HAP-1 (cell line): ENCODE measurements at regions not wholly inside any gene's neighbourhood (a gene's known extent, or its start where the extent isn't known, plus 50 kb on each side); places are given as distances from the start of the nearest gene placed in this dataset.
A peak's percentile ranks its signal among the peaks of the same experiment; 100 is the strongest.

Experiments used
- DNase-seq, 2 experiments: peaks; one replicate each; pipeline ENCODE4 v3.0.0-alpha.2; 2016 to 2020; ENCODE audit warnings: low spot score in 2 of 2
- H3K27me3 ChIP-seq: fragments of 250-450 bp; sonication (Bioruptor Pico); 2 replicates; pipeline ENCODE4 v1.5.1; 2020; ENCODE audit warnings: low read depth, mild to moderate bottlenecking, moderate library complexity
- H3K36me3 ChIP-seq: fragments of 250-450 bp; sonication (Bioruptor Pico); replicated peaks from 2 replicates; pipeline ENCODE4 v1.5.1; 2020; ENCODE audit warnings: mild to moderate bottlenecking
- H3K4me1 ChIP-seq: fragments of 250-450 bp; sonication (Bioruptor Pico); 2 replicates; pipeline ENCODE4 v1.5.1; 2020; ENCODE audit warnings: mild to moderate bottlenecking
- H3K4me3 ChIP-seq: fragments of 250-450 bp; sonication (Bioruptor Pico); 2 replicates; pipeline ENCODE4 v1.5.1; 2020; ENCODE audit warnings: mild to moderate bottlenecking, moderate library complexity
- H3K9me3 ChIP-seq: fragments of 250-450 bp; sonication (Bioruptor Pico); 2 replicates; pipeline ENCODE4 v1.5.1; 2020; ENCODE audit warnings: mild to moderate bottlenecking, moderate library complexity
- in situ Hi-C: fragments of 300-500 bp; cut with MboI; formaldehyde crosslinking; loops from 3 replicates; pipeline ENCODE4 v1.14.3; 2020; ENCODE audit warnings: low sequenced_read_pairs, inconsistent platforms, mixed read lengths

DNA sequence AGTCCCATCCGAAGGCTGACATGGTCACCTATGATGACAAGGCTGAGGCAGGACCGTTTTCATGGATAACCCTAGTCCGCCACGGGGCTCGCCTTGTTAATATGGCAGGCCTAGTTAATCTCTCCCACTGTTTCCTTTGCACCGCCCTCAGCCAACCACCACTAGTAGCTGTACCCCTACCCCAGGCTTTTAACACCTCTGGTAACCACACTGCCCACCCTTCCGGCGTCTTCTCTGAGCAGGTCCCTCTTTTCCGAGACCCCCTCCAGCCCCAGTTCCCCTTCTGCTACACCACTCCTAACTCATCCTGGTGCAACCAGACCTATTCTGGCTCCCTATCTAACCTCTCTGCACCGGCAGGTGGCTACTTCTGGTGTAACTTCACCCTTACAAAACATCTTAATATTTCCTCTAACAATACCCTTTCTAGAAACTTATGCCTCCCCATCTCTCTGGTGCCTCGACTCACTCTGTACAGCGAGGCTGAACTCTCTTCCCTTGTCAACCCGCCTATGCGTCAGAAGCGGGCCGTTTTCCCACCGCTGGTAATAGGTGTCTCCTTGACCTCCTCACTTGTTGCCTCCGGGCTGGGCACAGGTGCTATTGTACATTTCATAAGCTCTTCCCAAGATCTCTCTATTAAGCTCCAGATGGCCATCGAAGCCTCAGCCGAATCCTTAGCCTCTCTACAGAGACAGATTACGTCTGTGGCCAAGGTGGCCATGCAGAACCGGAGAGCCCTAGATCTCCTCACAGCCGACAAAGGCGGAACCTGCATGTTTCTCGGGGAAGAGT, 964.4 kb downstream of the RPA4 start:
- Histone ChIP-seq H3K27me3 (no peaks in the 10 kb centered on the region; the same call in 1 of the 2 replicates), H3K4me3 (no peak overlapping the region), H3K36me3 (no peaks in the 10 kb centered on the region), H3K4me1 (no peaks in the 10 kb centered on the region), H3K9me3 (peaks cover 4% of the 10 kb centered on the region; the same call in 1 of the 2 replicates)
- in situ Hi-C loops = no loop called here
- no peak for DNase-seq

DNA sequence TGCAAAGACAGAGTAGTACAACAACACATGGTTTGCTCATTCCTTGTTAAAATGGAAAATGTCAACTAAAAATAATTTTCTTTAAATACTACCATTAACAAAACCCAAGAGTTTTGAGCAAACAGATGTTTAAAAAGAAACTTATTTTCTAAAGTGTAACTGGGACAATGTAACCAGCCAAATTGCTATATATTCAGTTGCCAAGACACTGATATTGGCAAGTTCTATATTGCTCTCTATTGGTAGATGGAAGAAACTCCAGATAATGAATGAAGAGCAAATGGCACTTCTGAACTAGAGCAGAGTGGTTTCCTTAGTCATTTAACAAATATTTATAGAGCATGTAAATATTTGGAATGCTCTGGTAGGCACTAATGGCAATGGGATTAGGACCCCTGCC, 966.2 kb downstream of the RPA4 start:
- no peak for DNase-seq
- H3K27me3 ChIP-seq = no peaks in the 10 kb centered on the region; the same call in 1 of the 2 replicates
- H3K36me3 ChIP-seq = no peaks in the 10 kb centered on the region
- H3K9me3 ChIP-seq = no peaks in the 10 kb centered on the region; the same call in 1 of the 2 replicates
- no peak overlapping the region for H3K4me3 ChIP-seq
- in situ Hi-C loops = no loop called here
- no peaks in the 10 kb centered on the region for H3K4me1 ChIP-seq

DNA sequence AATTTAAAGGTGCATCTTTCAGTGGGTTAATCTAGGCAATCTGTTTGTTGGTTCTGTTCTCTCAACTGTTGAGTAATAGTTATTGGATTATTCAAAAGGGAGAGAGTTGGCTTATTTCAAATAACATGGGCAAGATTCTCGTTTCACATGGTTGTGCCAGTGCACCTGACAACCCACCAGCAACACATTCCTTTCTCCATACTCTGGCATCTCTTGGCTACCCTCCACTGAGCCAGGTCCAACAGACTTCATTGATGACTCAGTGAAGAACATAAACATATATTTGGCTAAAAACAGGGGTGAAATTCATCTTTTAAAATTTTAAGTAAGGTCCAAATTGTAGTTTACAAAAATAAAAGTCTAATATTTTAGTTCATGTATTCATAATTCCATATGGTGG, 967.2 kb downstream of the RPA4 start:
- DNase-seq = no peak
- in situ Hi-C loops = no loop called here
- no peak overlapping the region for H3K4me3 ChIP-seq

DNA sequence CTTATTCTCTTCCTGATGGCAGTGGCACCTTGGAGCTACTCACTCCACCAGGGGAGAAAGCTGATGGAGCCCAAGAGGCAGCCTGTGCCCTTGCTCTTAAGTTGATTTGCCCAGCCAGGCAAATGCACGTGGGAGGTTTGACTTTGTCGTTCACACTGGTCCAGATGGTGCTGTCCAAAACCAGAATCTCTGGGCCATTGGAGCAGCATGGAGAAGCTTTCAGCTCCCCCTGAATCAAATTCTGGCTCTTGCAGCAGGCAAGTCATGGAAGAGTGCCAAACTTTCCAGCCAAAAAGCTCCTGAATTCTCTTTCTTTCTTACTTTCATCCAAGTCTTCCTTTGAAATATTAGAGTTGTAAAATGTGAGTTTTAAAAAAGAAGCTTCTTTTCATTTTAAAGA, 970.4 kb downstream of the RPA4 start:
- no peaks in the 10 kb centered on the region; the same call in 1 of the 2 replicates for H3K27me3 ChIP-seq
- in situ Hi-C loops = no loop called here
- no peak overlapping the region for H3K4me3 ChIP-seq
- no peaks in the 10 kb centered on the region for H3K36me3 ChIP-seq
- no peaks in the 10 kb centered on the region for H3K4me1 ChIP-seq
- DNase-seq = no peak
- H3K9me3 ChIP-seq = no peaks in the 10 kb centered on the region

More for the DNA sequence above, 967.2 kb downstream of the RPA4 start:
- Histone ChIP-seq H3K27me3 (no peaks in the 10 kb centered on the region; the same call in 1 of the 2 replicates), H3K4me1 (no peaks in the 10 kb centered on the region), H3K9me3 (no peaks in the 10 kb centered on the region; the same call in 1 of the 2 replicates), H3K36me3 (no peaks in the 10 kb centered on the region)

DNA sequence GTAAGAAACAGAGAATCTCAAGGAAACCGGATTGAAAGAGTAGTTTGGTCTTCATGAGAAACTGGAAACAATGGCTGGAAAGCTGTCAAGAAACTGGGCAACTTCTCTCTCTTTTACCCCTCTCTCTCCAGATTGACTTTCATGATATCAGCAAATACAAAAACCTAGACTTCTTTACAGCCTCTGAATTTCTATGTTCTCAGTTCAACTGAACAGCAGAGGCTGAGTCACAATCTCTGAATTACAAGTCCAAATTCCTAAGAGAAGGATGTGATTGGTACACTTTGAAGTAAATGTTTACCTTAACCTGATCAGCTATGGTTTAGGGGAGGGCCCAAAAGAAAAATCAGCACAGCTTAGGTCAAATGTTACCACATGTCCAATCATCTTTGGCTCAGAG, 974.9 kb downstream of the RPA4 start:
- Histone ChIP-seq H3K36me3 (no peaks in the 10 kb centered on the region), H3K4me3 (no peak overlapping the region), H3K4me1 (peaks cover 24% of the 10 kb centered on the region), H3K27me3 (no peaks in the 10 kb centered on the region), H3K9me3 (no peaks in the 10 kb centered on the region)
- DNase-seq = no peak
- in situ Hi-C loops = no loop called here

DNA sequence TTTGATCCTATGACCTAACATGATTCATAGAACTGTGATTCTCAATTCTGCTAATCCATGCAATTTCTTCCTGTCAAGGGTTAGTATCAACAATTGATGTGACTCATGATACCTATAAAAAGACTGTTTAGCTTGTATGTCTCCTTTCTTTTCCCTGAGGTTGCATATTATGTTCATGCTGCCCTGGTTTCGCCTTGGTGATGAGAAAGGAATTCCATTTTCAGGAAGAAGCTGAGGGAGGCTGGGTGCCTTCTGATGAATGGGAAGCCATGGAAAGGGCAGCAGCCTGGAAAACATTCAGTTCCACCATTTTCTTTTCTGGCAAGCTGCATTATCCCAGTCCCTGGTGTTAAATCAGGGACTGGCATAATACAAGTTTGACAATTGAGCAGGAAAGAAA, 976.5 kb downstream of the RPA4 start:
- in situ Hi-C loops = no loop called here
- H3K4me1 ChIP-seq = peaks cover 31% of the 10 kb centered on the region
- H3K36me3 ChIP-seq = no peaks in the 10 kb centered on the region
- no peaks in the 10 kb centered on the region for H3K9me3 ChIP-seq
- H3K4me3 ChIP-seq = no peak overlapping the region
- no peaks in the 10 kb centered on the region for H3K27me3 ChIP-seq
- DNase-seq = peak; percentile 37 to 63

DNA sequence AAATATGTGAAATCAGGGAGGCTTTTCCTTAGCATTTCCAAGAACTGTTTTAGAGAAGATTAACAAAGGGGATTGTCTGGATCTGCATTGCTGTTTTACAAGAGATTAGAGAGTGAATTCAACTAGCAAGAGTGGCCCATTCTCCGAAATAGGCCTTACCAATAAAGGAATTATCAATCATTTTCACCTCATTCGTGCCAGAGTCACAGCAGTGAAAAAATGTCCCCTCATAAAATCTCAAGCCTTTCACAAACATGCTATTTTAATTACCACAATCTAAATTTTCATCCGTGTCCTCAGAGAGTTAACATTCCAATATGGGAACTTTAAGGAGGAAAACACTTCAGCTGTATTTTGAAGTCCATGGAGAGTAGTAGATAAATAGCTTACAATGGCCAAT, 979.6 kb downstream of the RPA4 start:
- H3K36me3 ChIP-seq = no peaks in the 10 kb centered on the region
- in situ Hi-C loops = no loop called here

DNA sequence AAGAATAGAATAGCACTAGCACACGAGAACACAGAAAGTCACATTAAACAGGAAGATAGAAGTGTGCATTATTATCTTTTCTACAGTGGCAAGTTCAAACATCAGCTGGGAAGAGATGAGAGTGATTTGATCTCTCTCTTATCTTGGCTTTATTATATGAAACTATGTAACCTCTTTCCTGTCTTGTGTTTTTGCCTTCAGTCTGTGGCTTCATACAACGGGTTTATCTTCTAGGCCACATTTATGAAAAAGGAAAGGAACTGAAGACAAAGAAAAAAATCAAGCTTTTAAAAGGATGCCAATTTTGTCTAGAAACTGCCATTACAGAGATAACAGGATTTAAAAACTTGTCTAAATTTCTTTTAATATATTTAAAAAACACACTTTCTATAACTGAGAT, 983.6 kb downstream of the RPA4 start:
- H3K36me3 ChIP-seq = no peaks in the 10 kb centered on the region
- peaks cover 15% of the 10 kb centered on the region for H3K4me1 ChIP-seq
- DNase-seq = no peak
- H3K4me3 ChIP-seq = no peak overlapping the region
- in situ Hi-C loops = no loop called here
- no peaks in the 10 kb centered on the region for H3K9me3 ChIP-seq
- H3K27me3 ChIP-seq = no peaks in the 10 kb centered on the region

More for the DNA sequence above, 979.6 kb downstream of the RPA4 start:
- Histone ChIP-seq H3K4me3 (no peak overlapping the region), H3K27me3 (no peaks in the 10 kb centered on the region), H3K9me3 (no peaks in the 10 kb centered on the region), H3K4me1 (peaks cover 31% of the 10 kb centered on the region)
- DNase-seq = peak; percentile 55 to 99

DNA sequence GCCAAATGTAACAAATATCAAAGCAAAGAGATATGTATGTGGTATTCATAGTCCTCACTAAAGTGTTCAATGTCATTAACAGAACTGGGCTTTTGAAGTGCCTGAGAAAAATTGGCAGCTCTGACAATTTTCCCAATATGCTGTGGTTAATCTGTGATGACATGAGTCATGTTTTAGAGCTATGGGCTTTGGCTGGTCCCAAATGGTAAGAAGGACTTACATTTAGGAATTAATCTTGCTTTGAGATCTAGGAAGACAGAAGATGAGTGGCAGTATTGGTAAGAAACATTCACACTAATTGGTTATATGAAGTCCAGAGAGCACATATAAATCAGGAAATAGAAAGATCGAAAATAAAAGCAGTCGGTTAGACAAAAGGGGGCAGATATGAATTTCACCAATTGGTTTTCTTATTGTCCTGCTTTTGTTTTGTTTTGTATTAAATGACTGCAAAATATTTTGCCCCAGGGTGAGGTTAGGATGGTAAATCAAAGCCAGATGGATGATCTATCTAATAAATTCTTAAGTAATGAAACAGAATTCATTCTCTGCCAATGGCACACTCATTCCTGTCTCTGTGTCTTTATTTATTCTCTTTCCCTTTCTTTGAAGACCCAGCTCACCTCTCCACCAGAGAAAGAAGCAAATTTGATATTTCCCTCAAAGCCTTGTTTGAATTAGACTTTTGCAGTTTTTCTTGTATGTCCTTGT, 993.1 kb downstream of the RPA4 start:
- in situ Hi-C loops = no loop called here
- peaks cover 5% of the 10 kb centered on the region for H3K4me1 ChIP-seq
- H3K36me3 ChIP-seq = no peaks in the 10 kb centered on the region
- H3K9me3 ChIP-seq = no peaks in the 10 kb centered on the region
- H3K4me3 ChIP-seq = no peak overlapping the region
- no peaks in the 10 kb centered on the region for H3K27me3 ChIP-seq
- no peak for DNase-seq

DNA sequence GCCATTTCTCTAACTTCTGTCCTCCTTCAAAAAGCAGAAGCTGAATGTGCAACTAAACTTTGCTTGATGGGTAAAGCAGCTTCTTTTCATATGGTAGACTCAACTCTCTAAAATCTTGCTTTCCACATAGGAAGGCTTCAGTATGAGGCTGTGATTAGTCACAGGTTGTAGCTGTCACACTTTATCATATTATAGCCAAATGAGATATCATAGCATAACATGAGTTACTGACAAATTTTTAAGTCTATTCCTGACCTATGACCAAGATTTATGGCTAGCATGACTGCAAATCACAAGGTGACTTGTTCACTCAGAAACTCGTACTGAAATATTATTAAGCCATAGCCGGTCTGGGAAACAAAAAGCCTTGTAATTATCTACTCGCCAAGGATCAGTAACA, 998.6 kb downstream of the RPA4 start:
- Histone ChIP-seq H3K9me3 (no peaks in the 10 kb centered on the region), H3K4me1 (peaks cover 5% of the 10 kb centered on the region), H3K27me3 (no peaks in the 10 kb centered on the region), H3K4me3 (no peak overlapping the region), H3K36me3 (no peaks in the 10 kb centered on the region)
- in situ Hi-C loops = no loop called here
- DNase-seq = no peak

DNA sequence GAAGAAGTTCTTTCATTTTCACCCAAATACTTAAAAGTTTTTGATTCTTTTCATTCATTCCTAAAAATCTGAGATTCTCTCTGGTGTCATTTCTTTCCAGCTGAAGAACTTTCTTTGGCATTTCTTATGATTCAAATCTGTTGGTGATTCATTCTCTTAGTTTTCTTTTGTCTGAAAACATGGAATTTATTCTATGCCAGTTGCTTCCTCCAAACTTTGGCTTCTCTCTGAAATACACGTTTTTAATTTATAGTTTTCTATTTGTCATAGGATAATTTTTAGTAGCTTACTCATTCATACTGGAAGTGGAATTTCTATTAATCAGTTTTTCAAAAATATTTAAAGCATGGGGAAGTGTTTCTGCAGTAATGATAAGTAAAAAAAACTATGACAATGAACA, 1012.0 kb downstream of the RPA4 start:
- Histone ChIP-seq H3K4me3 (no peak overlapping the region), H3K9me3 (no peaks in the 10 kb centered on the region)

DNA sequence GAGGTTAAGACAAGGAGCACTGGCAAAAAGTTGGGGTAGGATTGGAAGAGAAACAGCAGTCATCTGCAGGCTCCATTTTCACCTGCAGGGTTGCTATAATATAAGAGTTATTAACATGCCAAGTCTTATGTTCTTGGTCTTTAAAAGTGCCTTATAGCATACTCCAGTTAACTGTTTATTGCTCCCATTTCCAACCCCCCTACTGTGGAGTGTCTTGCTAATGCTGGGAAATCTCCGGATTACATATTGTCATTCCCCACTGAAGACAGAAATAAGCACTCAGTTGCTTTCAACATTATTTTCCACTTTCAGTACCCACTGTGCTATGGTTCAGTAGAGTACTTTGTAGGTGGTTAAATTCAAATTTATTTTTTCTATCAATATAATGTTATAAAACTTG, 1014.3 kb downstream of the RPA4 start:
- Histone ChIP-seq H3K36me3 (no peaks in the 10 kb centered on the region), H3K4me3 (no peak overlapping the region), H3K27me3 (no peaks in the 10 kb centered on the region), H3K9me3 (no peaks in the 10 kb centered on the region), H3K4me1 (peaks cover 2% of the 10 kb centered on the region; the same call in 1 of the 2 replicates)
- in situ Hi-C loops = no loop called here
- DNase-seq = no peak

More for the DNA sequence above, 1012.0 kb downstream of the RPA4 start:
- H3K36me3 ChIP-seq = no peaks in the 10 kb centered on the region
- no peaks in the 10 kb centered on the region for H3K27me3 ChIP-seq
- peaks cover 2% of the 10 kb centered on the region; the same call in 1 of the 2 replicates for H3K4me1 ChIP-seq
- in situ Hi-C loops = no loop called here
- DNase-seq = no peak

DNA sequence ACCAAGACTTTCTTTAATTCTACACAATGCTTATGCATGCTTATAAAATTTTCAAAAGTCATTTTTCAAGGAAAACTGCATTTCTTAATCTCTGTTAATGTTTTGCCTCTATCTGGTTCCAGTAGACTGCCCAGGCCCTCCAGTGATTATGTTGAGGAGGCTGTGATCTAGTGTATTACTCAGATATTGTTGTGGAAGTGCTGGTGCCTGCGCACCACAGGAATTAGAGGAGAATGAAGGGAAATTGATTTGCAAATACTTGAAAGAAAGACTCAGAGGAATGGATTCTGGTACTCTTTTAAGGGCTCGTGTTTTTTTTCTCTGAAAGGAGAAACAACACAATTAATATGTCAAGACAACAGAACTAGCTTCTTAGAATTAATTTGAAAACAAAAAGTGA, 1015.1 kb downstream of the RPA4 start:
- in situ Hi-C loops = no loop called here

DNA sequence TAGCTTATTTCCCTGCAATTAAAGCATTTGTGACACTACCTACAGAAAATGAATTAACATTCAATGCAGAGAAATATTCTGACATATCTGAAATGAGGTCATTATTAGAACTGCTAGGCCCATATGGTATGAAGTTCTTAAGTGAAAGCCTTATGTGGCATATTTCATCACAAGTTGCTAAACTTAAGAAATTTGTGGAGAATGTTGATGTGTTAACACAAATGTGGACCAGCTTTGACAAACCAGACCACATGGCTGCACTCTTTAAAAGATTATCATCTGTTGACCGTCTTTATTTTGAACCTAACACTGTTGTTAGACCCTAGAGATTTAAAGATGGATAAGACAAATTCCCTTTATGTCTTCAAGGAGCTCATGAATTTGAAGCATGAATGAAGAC, 1024.1 kb downstream of the RPA4 start:
- H3K36me3 ChIP-seq = no peaks in the 10 kb centered on the region
- DNase-seq = no peak
- H3K4me1 ChIP-seq = no peaks in the 10 kb centered on the region; the same call in 1 of the 2 replicates
- H3K4me3 ChIP-seq = no peak overlapping the region
- in situ Hi-C loops = no loop called here
- H3K27me3 ChIP-seq = no peaks in the 10 kb centered on the region
- H3K9me3 ChIP-seq = no peaks in the 10 kb centered on the region

More for the DNA sequence above, 1015.1 kb downstream of the RPA4 start:
- Histone ChIP-seq H3K4me1 (peaks cover 2% of the 10 kb centered on the region; the same call in 1 of the 2 replicates), H3K36me3 (no peaks in the 10 kb centered on the region), H3K27me3 (no peaks in the 10 kb centered on the region), H3K9me3 (no peaks in the 10 kb centered on the region), H3K4me3 (no peak overlapping the region)
- DNase-seq = no peak
